IPS DF 6.9 (cell line): ENCODE measurements at regions not wholly inside any gene's neighbourhood (a gene's known extent, or its start where the extent isn't known, plus 50 kb on each side); places are given as distances from the start of the nearest gene placed in this dataset.
"Not testable (repeated sequence)": the region's sequence is repeated elsewhere in the genome, so short reads cannot be mapped to it uniquely, and the experiment has no call there.

Source experiments
- DNase-seq: peaks from one replicate; pipeline ENCODE4 v3.0.0-alpha.2; 2013; ENCODE audit warnings: low read depth, low spot score
- H3K27ac ChIP-seq: one replicate; pipeline ENCODE4 v1.5.1; 2013; ENCODE audit warnings: low read length, control low read depth
- H3K27me3 ChIP-seq: 2 replicates; pipeline ENCODE4 v1.6.1; 2013; ENCODE audit warnings: mild to moderate bottlenecking, low read length; ENCODE audit not compliant: control insufficient read depth, insufficient read depth
- H3K36me3 ChIP-seq: 2 replicates; pipeline ENCODE4 v1.6.1; 2013; ENCODE audit warnings: low read length; ENCODE audit not compliant: control insufficient read depth, insufficient read depth
- H3K4me1 ChIP-seq: 2 replicates; pipeline ENCODE4 v1.6.1; 2013; ENCODE audit warnings: low read length; ENCODE audit not compliant: control insufficient read depth, insufficient read depth
- H3K4me3 ChIP-seq: 2 replicates; pipeline ENCODE4 v1.5.1; 2013; ENCODE audit warnings: mild to moderate bottlenecking, low read length
- H3K9me3 ChIP-seq: 2 replicates; pipeline ENCODE4 v1.6.1; 2013; ENCODE audit warnings: low read length, inconsistent platforms; ENCODE audit not compliant: control insufficient read depth, insufficient read depth
- WGBS: extraction: QIAGEN DNeasy Blood & Tissue Kit; methylation state at CpG from one replicate; pipeline ENCODE4 v1.1.7; 2013; ENCODE audit warnings: mixed read lengths, missing lambda C conversion rate; ENCODE audit not compliant: insufficient read length, insufficient coverage; 5-methylcytosine and 5-hydroxymethylcytosine counted together

GRCh38 chr11:38937709-38938108, 2339.7 kb upstream of the RAG2 start:
- Histone ChIP-seq H3K4me3 (no peak overlapping the region), H3K27ac (no peak overlapping the region), H3K36me3 (no peaks in the 10 kb centered on the region), H3K9me3 (no peaks in the 10 kb centered on the region), H3K4me1 (no peaks in the 10 kb centered on the region), H3K27me3 (no peaks in the 10 kb centered on the region)
- DNase-seq: no peak
- WGBS: no CpG with 5 or more reads among the region's 2 CpGs

GRCh38 chr11:38935941-38936340, 2337.9 kb upstream of the RAG2 start:
- Histone ChIP-seq H3K4me3 (no peak overlapping the region), H3K36me3 (no peaks in the 10 kb centered on the region), H3K27me3 (no peaks in the 10 kb centered on the region), H3K9me3 (no peaks in the 10 kb centered on the region), H3K27ac (no peak overlapping the region), H3K4me1 (no peaks in the 10 kb centered on the region)
- DNase-seq: no peak

GRCh38 chr11:38927993-38928392, 2330.0 kb upstream of the RAG2 start:
- no CpG with 5 or more reads among the region's 2 CpGs for WGBS
- Histone ChIP-seq H3K36me3 (no peaks in the 10 kb centered on the region), H3K27me3 (no peaks in the 10 kb centered on the region), H3K4me1 (no peaks in the 10 kb centered on the region), H3K27ac (no peak overlapping the region), H3K9me3 (no peaks in the 10 kb centered on the region), H3K4me3 (no peak overlapping the region)
- no peak for DNase-seq

- no peaks in the 10 kb centered on the region for H3K27me3 ChIP-seq
- no peak overlapping the region for H3K27ac ChIP-seq
- DNase-seq: no peak
- H3K36me3 ChIP-seq: no peaks in the 10 kb centered on the region
- H3K4me1 ChIP-seq: no peaks in the 10 kb centered on the region
- H3K9me3 ChIP-seq: no peaks in the 10 kb centered on the region
- WGBS: 100% methylated on average over 1 of the region's 1 CpG
- H3K4me3 ChIP-seq: no peak overlapping the region
Observed at GRCh38 chr11:38924644-38925043, 2326.6 kb upstream of the RAG2 start.

GRCh38 chr11:38900211-38900610, 2302.2 kb upstream of the RAG2 start:
- Histone ChIP-seq H3K9me3 (no peaks in the 10 kb centered on the region), H3K36me3 (no peaks in the 10 kb centered on the region), H3K27ac (no peak overlapping the region), H3K4me1 (no peaks in the 10 kb centered on the region), H3K4me3 (no peak overlapping the region), H3K27me3 (no peaks in the 10 kb centered on the region)
- DNase-seq: no peak
- no CpG with 5 or more reads among the region's 6 CpGs for WGBS

GRCh38 chr11:38894201-38894600, 2296.2 kb upstream of the RAG2 start:
- not testable (repeated sequence) for DNase-seq, H3K27ac ChIP-seq, H3K27me3 ChIP-seq, H3K4me1 ChIP-seq, H3K4me3 ChIP-seq, H3K9me3 ChIP-seq, H3K36me3 ChIP-seq
- WGBS: no CpG with 5 or more reads among the region's 6 CpGs

- Histone ChIP-seq H3K4me3 (no peak overlapping the region), H3K4me1 (no peaks in the 10 kb centered on the region), H3K36me3 (no peaks in the 10 kb centered on the region), H3K27me3 (no peaks in the 10 kb centered on the region), H3K9me3 (no peaks in the 10 kb centered on the region), H3K27ac (no peak overlapping the region)
- DNase-seq: no peak
- WGBS: no CpG with 5 or more reads among the region's 6 CpGs
Observed at GRCh38 chr11:38884145-38884865, 2286.3 kb upstream of the RAG2 start.

- Histone ChIP-seq H3K27me3 (no peaks in the 10 kb centered on the region), H3K4me3 (no peak overlapping the region), H3K27ac (no peak overlapping the region)
Observed at GRCh38 chr11:38867338-38867737, 2269.3 kb upstream of the RAG2 start.

GRCh38 chr11:38865922-38866321, 2267.9 kb upstream of the RAG2 start:
- Histone ChIP-seq H3K9me3 (no peaks in the 10 kb centered on the region), H3K4me1 (no peaks in the 10 kb centered on the region), H3K27me3 (no peaks in the 10 kb centered on the region), H3K36me3 (no peaks in the 10 kb centered on the region), H3K4me3 (no peak overlapping the region), H3K27ac (no peak overlapping the region)
- WGBS: no CpG with 5 or more reads among the region's 2 CpGs
- DNase-seq: no peak

More at GRCh38 chr11:38867338-38867737, 2269.3 kb upstream of the RAG2 start:
- no CpG with 5 or more reads among the region's 3 CpGs for WGBS
- Histone ChIP-seq H3K9me3 (no peaks in the 10 kb centered on the region), H3K36me3 (no peaks in the 10 kb centered on the region), H3K4me1 (no peaks in the 10 kb centered on the region)
- no peak for DNase-seq

- no peak for DNase-seq
- Histone ChIP-seq H3K4me1 (no peaks in the 10 kb centered on the region), H3K36me3 (no peaks in the 10 kb centered on the region), H3K27ac (no peak overlapping the region), H3K27me3 (no peaks in the 10 kb centered on the region), H3K4me3 (no peak overlapping the region), H3K9me3 (no peaks in the 10 kb centered on the region)
- WGBS: no CpG with 5 or more reads among the region's 2 CpGs
Observed at GRCh38 chr11:38842991-38843390, 2245.0 kb upstream of the RAG2 start.

- Histone ChIP-seq H3K36me3 (no peaks in the 10 kb centered on the region), H3K9me3 (no peaks in the 10 kb centered on the region), H3K4me1 (no peaks in the 10 kb centered on the region), H3K27ac (no peak overlapping the region), H3K4me3 (no peak overlapping the region), H3K27me3 (no peaks in the 10 kb centered on the region)
- no CpG with 5 or more reads among the region's 3 CpGs for WGBS
- no peak for DNase-seq
Observed at GRCh38 chr11:38839071-38839470, 2241.0 kb upstream of the RAG2 start.
